HG03460 (cell line): ENCODE measurements at regions not wholly inside any gene's neighbourhood (a gene's known extent, or its start where the extent isn't known, plus 50 kb on each side); places are given as distances from the start of the nearest gene placed in this dataset.
"Not testable (repeated sequence)": the region's sequence is repeated elsewhere in the genome, so short reads cannot be mapped to it uniquely, and the experiment has no call there.

Experiments used
- ATAC-seq: cut with Tn5 transposase; IDR thresholded peaks from one replicate; pipeline ENCODE4 v1.9.1; 2021; ENCODE audit not compliant: unreplicated experiment

- no peak for ATAC-seq
These were observed 172.3 kb downstream of the AKAIN1 start for GRCh38 chr18:5024741-5025140.

- no peak for ATAC-seq
These were observed 175.5 kb downstream of the AKAIN1 start for GRCh38 chr18:5021558-5021957.

- ATAC-seq, result no peak
These were observed 181.8 kb downstream of the AKAIN1 start for GRCh38 chr18:5015213-5015612.

GRCh38 chr18:5004031-5004820 is 192.8 kb downstream of the AKAIN1 start:
- ATAC-seq, result not testable (repeated sequence)

- no peak for ATAC-seq
These were observed 202.3 kb downstream of the AKAIN1 start for GRCh38 chr18:4994710-4995109.

- no peak for ATAC-seq
These were observed 209.3 kb downstream of the AKAIN1 start for GRCh38 chr18:4987452-4988405.

GRCh38 chr18:4986677-4987076 is 210.4 kb downstream of the AKAIN1 start:
- no peak for ATAC-seq

- no peak for ATAC-seq
These were observed 211.0 kb downstream of the AKAIN1 start for GRCh38 chr18:4986066-4986465.

GRCh38 chr18:4961121-4961909 is 235.7 kb downstream of the AKAIN1 start:
- no peak for ATAC-seq

GRCh38 chr18:4960578-4960977 is 236.5 kb downstream of the AKAIN1 start:
- ATAC-seq, result no peak

GRCh38 chr18:4931209-4931608 is 265.8 kb downstream of the AKAIN1 start:
- no peak for ATAC-seq

GRCh38 chr18:4921548-4921947 is 275.5 kb downstream of the AKAIN1 start:
- no peak for ATAC-seq

- ATAC-seq, result not testable (repeated sequence)
These were observed 279.5 kb downstream of the AKAIN1 start for GRCh38 chr18:4917509-4917908.

- ATAC-seq, result no peak
These were observed 288.7 kb downstream of the AKAIN1 start for GRCh38 chr18:4908328-4908727.

GRCh38 chr18:4906856-4907255 is 290.2 kb downstream of the AKAIN1 start:
- ATAC-seq, result no peak

GRCh38 chr18:4888251-4889040 is 308.6 kb downstream of the AKAIN1 start:
- ATAC-seq, result no peak

- no peak for ATAC-seq
These were observed 318.6 kb downstream of the AKAIN1 start for GRCh38 chr18:4878480-4878879.

GRCh38 chr18:4871197-4871596 is 325.9 kb downstream of the AKAIN1 start:
- ATAC-seq, result no peak

- no peak for ATAC-seq
These were observed 326.8 kb downstream of the AKAIN1 start for GRCh38 chr18:4870177-4870773.

- ATAC-seq, result no peak
These were observed 327.9 kb downstream of the AKAIN1 start for GRCh38 chr18:4869155-4869554.
